ENCODE measurements at regions not wholly inside any gene's neighbourhood (a gene's known extent, or its start where the extent isn't known, plus 50 kb on each side); places are given as distances from the start of the nearest gene placed in this dataset.

DNA sequence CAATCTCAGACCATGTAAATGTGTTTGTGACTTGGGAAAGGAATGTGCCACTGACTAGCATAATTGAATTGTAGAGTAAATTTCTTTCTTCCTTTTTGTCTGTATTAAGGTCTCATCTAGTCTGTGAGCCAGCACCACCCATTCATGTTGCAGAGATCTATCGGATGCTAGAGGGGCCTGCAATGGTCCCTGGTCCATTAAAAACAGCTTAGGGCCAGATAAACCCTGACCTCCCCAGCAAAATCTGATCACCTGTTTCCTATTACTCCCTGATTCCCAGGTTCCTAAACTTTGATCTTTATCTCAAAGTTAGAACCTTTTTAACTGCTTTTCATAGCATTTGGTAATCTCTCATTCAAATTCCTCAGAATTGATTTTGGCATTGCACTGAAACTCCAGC lies 174.5 kb upstream of the POC5 start:
- H3K36me3 Mint-ChIP-seq (ENCODE audit: insufficient read depth, unreplicated experiment), result no peaks in the 10 kb centered on the region
- H3K4me1 Mint-ChIP-seq (ENCODE audit: insufficient read depth, unreplicated experiment), result no peaks in the 10 kb centered on the region
- DNase-seq (ENCODE audit: unreplicated experiment), result no peak
- ChIA-PET POLR2A (no interaction called here), CTCF (no interaction called here)
- H3K27ac Mint-ChIP-seq (ENCODE audit: low read depth, unreplicated experiment), result no peak overlapping the region
- intact Hi-C loops (cut with micrococcal nuclease), result no loop called here
- peaks cover 23% of the 10 kb centered on the region for H3K27me3 Mint-ChIP-seq (ENCODE audit: insufficient read depth, unreplicated experiment)
- no peak overlapping the region for H3K4me3 Mint-ChIP-seq (ENCODE audit: unreplicated experiment)
- TF ChIP-seq, protein P1, sequence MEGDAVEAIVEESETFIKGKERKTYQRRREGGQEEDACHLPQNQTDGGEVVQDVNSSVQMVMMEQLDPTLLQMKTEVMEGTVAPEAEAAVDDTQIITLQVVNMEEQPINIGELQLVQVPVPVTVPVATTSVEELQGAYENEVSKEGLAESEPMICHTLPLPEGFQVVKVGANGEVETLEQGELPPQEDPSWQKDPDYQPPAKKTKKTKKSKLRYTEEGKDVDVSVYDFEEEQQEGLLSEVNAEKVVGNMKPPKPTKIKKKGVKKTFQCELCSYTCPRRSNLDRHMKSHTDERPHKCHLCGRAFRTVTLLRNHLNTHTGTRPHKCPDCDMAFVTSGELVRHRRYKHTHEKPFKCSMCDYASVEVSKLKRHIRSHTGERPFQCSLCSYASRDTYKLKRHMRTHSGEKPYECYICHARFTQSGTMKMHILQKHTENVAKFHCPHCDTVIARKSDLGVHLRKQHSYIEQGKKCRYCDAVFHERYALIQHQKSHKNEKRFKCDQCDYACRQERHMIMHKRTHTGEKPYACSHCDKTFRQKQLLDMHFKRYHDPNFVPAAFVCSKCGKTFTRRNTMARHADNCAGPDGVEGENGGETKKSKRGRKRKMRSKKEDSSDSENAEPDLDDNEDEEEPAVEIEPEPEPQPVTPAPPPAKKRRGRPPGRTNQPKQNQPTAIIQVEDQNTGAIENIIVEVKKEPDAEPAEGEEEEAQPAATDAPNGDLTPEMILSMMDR (IDR thresholded peaks at IDR 0.05; ENCODE audit: unreplicated experiment), result no peak
- peaks cover 7% of the 10 kb centered on the region for H3K9me3 Mint-ChIP-seq (ENCODE audit: unreplicated experiment)
- BruUV-seq (replicated peaks), result no TSS peak

DNA sequence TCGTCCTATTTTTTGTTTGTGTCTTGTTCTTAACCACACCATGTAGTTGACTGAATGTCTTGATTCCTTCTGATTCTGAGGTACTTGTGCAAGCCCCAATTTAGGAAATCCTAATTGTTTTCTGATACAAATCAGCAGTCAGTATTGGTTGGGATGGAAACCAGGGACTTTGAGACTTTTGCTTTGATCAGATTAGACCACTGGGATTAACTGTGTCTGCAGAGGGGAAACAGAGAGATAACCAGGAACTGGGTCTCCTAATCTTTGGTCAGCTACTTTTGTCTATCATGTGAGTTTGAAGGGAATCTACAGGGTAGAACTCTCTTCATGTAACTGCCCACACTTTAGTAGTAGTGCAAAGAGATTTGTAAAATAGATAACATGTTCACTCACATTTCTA lies 173.8 kb upstream of the POC5 start:
- CTCF ChIA-PET, result no interaction called here
- no peak for DNase-seq (ENCODE audit: unreplicated experiment)
- no peak overlapping the region for H3K4me3 Mint-ChIP-seq (ENCODE audit: unreplicated experiment)
- TF ChIP-seq, protein P1 (IDR thresholded peaks at IDR 0.05; ENCODE audit: unreplicated experiment), result no peak
- no peaks in the 10 kb centered on the region for H3K4me1 Mint-ChIP-seq (ENCODE audit: insufficient read depth, unreplicated experiment)
- H3K27ac Mint-ChIP-seq (ENCODE audit: low read depth, unreplicated experiment), result no peak overlapping the region
- intact Hi-C loops (cut with micrococcal nuclease), result no loop called here
- H3K27me3 Mint-ChIP-seq (ENCODE audit: insufficient read depth, unreplicated experiment), result peaks cover 23% of the 10 kb centered on the region
- no TSS peak for BruUV-seq (replicated peaks)
- POLR2A ChIA-PET, result no interaction called here
- H3K36me3 Mint-ChIP-seq (ENCODE audit: insufficient read depth, unreplicated experiment), result no peaks in the 10 kb centered on the region
- peaks cover 7% of the 10 kb centered on the region for H3K9me3 Mint-ChIP-seq (ENCODE audit: unreplicated experiment)

GRCh38 chr5:75890546-75890945 lies 173.3 kb upstream of the POC5 start:
- ChIA-PET CTCF (no interaction called here), POLR2A (no interaction called here)
- H3K36me3 Mint-ChIP-seq (ENCODE audit: insufficient read depth, unreplicated experiment), result no peaks in the 10 kb centered on the region
- peaks cover 7% of the 10 kb centered on the region for H3K9me3 Mint-ChIP-seq (ENCODE audit: unreplicated experiment)
- BruUV-seq (replicated peaks), result no TSS peak
- intact Hi-C loops (cut with micrococcal nuclease), result no loop called here
- H3K27ac Mint-ChIP-seq (ENCODE audit: low read depth, unreplicated experiment), result no peak overlapping the region
- DNase-seq (ENCODE audit: unreplicated experiment), result no peak
- TF ChIP-seq, protein P1 (IDR thresholded peaks at IDR 0.05; ENCODE audit: unreplicated experiment), result no peak
- H3K4me3 Mint-ChIP-seq (ENCODE audit: unreplicated experiment), result no peak overlapping the region
- peaks cover 23% of the 10 kb centered on the region for H3K27me3 Mint-ChIP-seq (ENCODE audit: insufficient read depth, unreplicated experiment)
- no peaks in the 10 kb centered on the region for H3K4me1 Mint-ChIP-seq (ENCODE audit: insufficient read depth, unreplicated experiment)

DNA sequence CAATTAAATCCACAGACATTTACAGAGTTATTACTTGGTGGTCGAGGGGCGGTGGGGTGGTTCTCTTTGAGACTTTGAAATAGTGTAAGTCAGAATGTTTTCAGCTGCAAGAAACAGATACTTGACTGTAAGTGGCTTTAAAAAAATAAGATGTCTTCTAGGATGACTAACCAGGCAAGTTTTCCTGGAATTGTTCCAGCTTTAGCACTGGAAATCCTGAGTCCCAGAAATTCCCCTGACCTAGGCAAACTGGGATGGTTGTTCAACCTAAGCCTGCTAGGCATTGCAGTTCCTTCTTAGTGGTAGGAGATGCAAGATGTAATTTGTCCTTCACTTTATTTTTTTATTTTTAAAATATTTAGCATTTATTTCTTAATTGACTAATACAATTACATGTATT lies 169.5 kb upstream of the POC5 start:
- Mint-ChIP-seq H3K36me3 (ENCODE audit: insufficient read depth, unreplicated experiment) (no peaks in the 10 kb centered on the region), H3K27ac (ENCODE audit: low read depth, unreplicated experiment) (no peak overlapping the region), H3K27me3 (ENCODE audit: insufficient read depth, unreplicated experiment) (no peaks in the 10 kb centered on the region), H3K9me3 (ENCODE audit: unreplicated experiment) (no peaks in the 10 kb centered on the region), H3K4me1 (ENCODE audit: insufficient read depth, unreplicated experiment) (no peaks in the 10 kb centered on the region), H3K4me3 (ENCODE audit: unreplicated experiment) (no peak overlapping the region)
- TF ChIP-seq, protein P1 (IDR thresholded peaks at IDR 0.05; ENCODE audit: unreplicated experiment), result no peak
- intact Hi-C loops (cut with micrococcal nuclease), result no loop called here
- BruUV-seq (replicated peaks), result no TSS peak
- POLR2A ChIA-PET, result interaction anchor here (0.6 to 0.7 kb wide), 2 partner anchors 27 to 101 kb away, joined by 4 read pairs; no protein-coding TSS in a partner anchor
- CTCF ChIA-PET, result interaction anchor here (1.4 kb wide), 1 partner anchor 289 kb away, joined by 4 read pairs; no protein-coding TSS in a partner anchor
- DNase-seq (ENCODE audit: unreplicated experiment), result peak; percentile 53

Measured in MCF 10A (cell line).